ENCODE measurements at regions not wholly inside any gene's neighbourhood (a gene's known extent, or its start where the extent isn't known, plus 50 kb on each side); places are given as distances from the start of the nearest gene placed in this dataset.

DNA sequence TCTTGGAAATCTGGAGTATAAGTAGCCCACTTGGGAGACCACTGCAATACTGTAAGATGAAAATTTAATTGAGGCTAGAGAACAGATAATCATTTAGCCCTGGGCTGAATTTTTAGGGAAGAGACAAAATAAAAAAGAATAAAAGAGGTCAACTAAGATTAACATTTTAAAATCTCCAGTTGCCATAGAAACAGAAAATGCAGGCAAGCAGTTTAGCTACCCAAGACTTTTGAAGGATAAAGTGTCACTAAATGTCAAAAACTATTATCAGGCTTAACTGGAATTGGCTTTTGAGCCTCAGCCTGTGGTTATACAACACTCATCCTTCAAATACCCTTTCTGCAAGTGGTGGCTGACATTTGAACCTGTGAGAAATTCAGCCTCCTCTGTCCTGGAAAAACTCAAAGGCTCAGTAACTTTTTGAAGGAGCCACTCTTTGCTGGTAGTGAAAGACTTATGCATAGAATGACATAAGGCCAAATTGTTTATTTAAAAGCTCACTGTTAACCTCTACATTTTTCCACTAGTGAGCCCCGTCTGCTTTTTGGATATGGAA, 220.7 kb upstream of the KCNJ16 start:
- no TSS peak for BruUV-seq (replicated peaks)
- intact Hi-C loops (cut with micrococcal nuclease; ENCODE audit: unreplicated experiment) = no loop called here

GRCh38 chr17:69856946-69857345, 218.1 kb upstream of the KCNJ16 start:
- Histone ChIP-seq H3K27me3 (ENCODE audit: control insufficient read depth in 1 of 2, insufficient read depth in 2 of 2, low read length in 2 of 2) (no peaks in the 10 kb centered on the region), H3K4me1 (ENCODE audit: insufficient read depth, low read length) (no peaks in the 10 kb centered on the region), H3K27ac (ENCODE audit: extremely low read length, insufficient read depth, low read length) (no peak overlapping the region), H4K20me1 (ENCODE audit: insufficient read depth, low read length) (no peaks in the 10 kb centered on the region), H2AFZ (ENCODE audit: low read length) (no peak overlapping the region), H3K36me3 (replicated peaks in 1 of 2; ENCODE audit: control insufficient read depth in 1 of 2, insufficient read depth in 2 of 2, low read length in 2 of 2) (no peaks in the 10 kb centered on the region), H3K9me3 (ENCODE audit: low read length) (peaks cover 91% of the 10 kb centered on the region), H3K79me2 (ENCODE audit: insufficient read depth, low read length) (no peaks in the 10 kb centered on the region), H3K4me2 (ENCODE audit: low read depth, low read length) (no peak overlapping the region), H3K4me3 (replicated peaks in 1 of 3; ENCODE audit: insufficient read depth in 1 of 3, low read depth in 2 of 3, low read length in 3 of 3) (no peak overlapping the region), H3K9ac (ENCODE audit: insufficient read depth, low read depth, low read length) (no peak overlapping the region)
- intact Hi-C loops (cut with micrococcal nuclease; ENCODE audit: unreplicated experiment) = no loop called here
- WGBS (ENCODE audit: low lambda C conversion rate) = 0% methylated on average over 1 of the region's 1 CpG
- no peak for DNase-seq (ENCODE audit: low spot score)
- ChIA-PET CTCF (ENCODE audit: low intra/inter-chr PET ratio, low total read pairs) (no interaction called here), POLR2A (no interaction called here)
- no peak for TF ChIP-seq ELF4 (CRISPR knock-in tag; IDR thresholded peaks at IDR 0.05; ENCODE audit: borderline replicate concordance)
- no peak for TF ChIP-seq ZNF570 (CRISPR knock-in tag; IDR thresholded peaks at IDR 0.05; ENCODE audit: borderline replicate concordance)
- TF ChIP-seq MEIS1 (CRISPR knock-in tag; IDR thresholded peaks at IDR 0.05; ENCODE audit: borderline replicate concordance) = no peak
- TF ChIP-seq KDM6A (CRISPR knock-in tag; IDR thresholded peaks at IDR 0.05; ENCODE audit: low read depth) = no peak
- TF ChIP-seq NONO (IDR thresholded peaks at IDR 0.05) = no peak
- TF ChIP-seq NONO (CRISPR knock-in tag; conservative IDR thresholded peaks at IDR 0.05) = no peak
- no peak for TF ChIP-seq PHF21A (CRISPR knock-in tag; IDR thresholded peaks at IDR 0.05)
- BruUV-seq (replicated peaks) = no TSS peak
- in situ Hi-C loops (cut with HindIII; ENCODE audit: extremely low pct_ligation_motif_present, low pct_unique_long_range_greater_than_20kb) = no loop called here
- no peak for ATAC-seq
- no peak for FAIRE-seq

More for the DNA sequence above, 220.7 kb upstream of the KCNJ16 start:
- Histone ChIP-seq H4K20me1 (ENCODE audit: insufficient read depth, low read length) (no peaks in the 10 kb centered on the region), H3K9ac (ENCODE audit: insufficient read depth, low read depth, low read length) (no peak overlapping the region), H3K27ac (ENCODE audit: extremely low read length, insufficient read depth, low read length) (no peak overlapping the region), H3K27me3 (ENCODE audit: control insufficient read depth in 1 of 2, insufficient read depth in 2 of 2, low read length in 2 of 2) (no peaks in the 10 kb centered on the region), H2AFZ (ENCODE audit: low read length) (no peak overlapping the region), H3K79me2 (ENCODE audit: insufficient read depth, low read length) (no peaks in the 10 kb centered on the region), H3K4me3 (replicated peaks in 1 of 3; ENCODE audit: insufficient read depth in 1 of 3, low read depth in 2 of 3, low read length in 3 of 3) (no peak overlapping the region), H3K9me3 (ENCODE audit: low read length) (peaks cover 94% of the 10 kb centered on the region), H3K4me1 (ENCODE audit: insufficient read depth, low read length) (no peaks in the 10 kb centered on the region), H3K36me3 (replicated peaks in 1 of 2; ENCODE audit: control insufficient read depth in 1 of 2, insufficient read depth in 2 of 2, low read length in 2 of 2) (no peaks in the 10 kb centered on the region), H3K4me2 (ENCODE audit: low read depth, low read length) (no peak overlapping the region)
- POLR2A ChIA-PET = no interaction called here
- 0% methylated on average over 1 of the region's 1 CpG for WGBS (ENCODE audit: low lambda C conversion rate)
- no peak for FAIRE-seq
- in situ Hi-C loops (cut with HindIII; ENCODE audit: extremely low pct_ligation_motif_present, low pct_unique_long_range_greater_than_20kb) = no loop called here
- CTCF ChIA-PET (ENCODE audit: low intra/inter-chr PET ratio, low total read pairs) = no interaction called here
- TF ChIP-seq NCOR1 (IDR thresholded peaks at IDR 0.05; ENCODE audit: borderline replicate concordance, low read length) (no peak), MTA3 (CRISPR knock-in tag; IDR thresholded peaks at IDR 0.05) (no peak), ZNF180 (CRISPR knock-in tag; IDR thresholded peaks at IDR 0.05; ENCODE audit: borderline replicate concordance, low read depth) (no peak), ZNF10 (CRISPR knock-in tag; IDR thresholded peaks at IDR 0.05; ENCODE audit: borderline replicate concordance, low read depth) (no peak)
- no peak for DNase-seq (ENCODE audit: low spot score)
- ATAC-seq = no peak

Measured in HepG2 (cell line).